Cardiac fibroblast (primary cell): ENCODE measurements at regions not wholly inside any gene's neighbourhood (a gene's known extent, or its start where the extent isn't known, plus 50 kb on each side); places are given as distances from the start of the nearest gene placed in this dataset.

Source experiments
- DNase-seq, 2 donors: peaks; one replicate each; pipeline versions ENCODE4 v3.0.0 to v3.0.0-alpha.2; 2010; ENCODE audit warnings: low read depth in 2 of 2
- H3K4me3 ChIP-seq, 2 donors: replicated peaks in 1 of 2; 1 replicate in 1 of 2; 2 replicates in 1 of 2; pipeline ENCODE4 v1.5.1; 2011; ENCODE audit warnings: low read depth in 2 of 2, low read length in 2 of 2, mild to moderate bottlenecking in 2 of 2, moderate library complexity in 1 of 2
- CTCF ChIP-seq: IDR thresholded peaks from one replicate; pipeline ENCODE4 v1.5.1; 2011; ENCODE audit warnings: low read depth, mild to moderate bottlenecking, low read length, inconsistent platforms

- DNase-seq = no peak
- H3K4me3 ChIP-seq = no peak overlapping the region
- no peak for TF ChIP-seq CTCF
Observed at GRCh38 chr3:177961784-177962183, 574.5 kb upstream of the KCNMB2 start.

GRCh38 chr3:177966493-177966892, 569.7 kb upstream of the KCNMB2 start:
- H3K4me3 ChIP-seq = no peak overlapping the region
- no peak for DNase-seq
- no peak for TF ChIP-seq CTCF

- TF ChIP-seq CTCF = no peak
- peak in 1 of 2 donors; percentile 36 for DNase-seq
- no peak overlapping the region for H3K4me3 ChIP-seq
Observed at GRCh38 chr3:177968891-177969290, 567.3 kb upstream of the KCNMB2 start.

- H3K4me3 ChIP-seq = no peak overlapping the region
- TF ChIP-seq CTCF = no peak
- peak in 1 of 2 donors; percentile 62 for DNase-seq
Observed at GRCh38 chr3:177973241-177973840, 562.9 kb upstream of the KCNMB2 start.

- TF ChIP-seq CTCF = no peak
- no peak for DNase-seq
- no peak overlapping the region for H3K4me3 ChIP-seq
Observed at GRCh38 chr3:177976241-177976640, 560.0 kb upstream of the KCNMB2 start.

- DNase-seq = no peak
- no peak overlapping the region for H3K4me3 ChIP-seq
- TF ChIP-seq CTCF = no peak
Observed at GRCh38 chr3:177976866-177977265, 559.4 kb upstream of the KCNMB2 start.
